MM.1S (cell line): ENCODE measurements at regions not wholly inside any gene's neighbourhood (a gene's known extent, or its start where the extent isn't known, plus 50 kb on each side); places are given as distances from the start of the nearest gene placed in this dataset.

Source experiments
- EZH2 ChIP-seq: fragments of 300-600 bp; sonication (generic); optimal IDR thresholded peaks from 2 replicates; pipeline ENCODE3; 2017; ENCODE audit warnings: low read depth, mild to moderate bottlenecking, antibody characterized with exemption, low read length, mixed read lengths
- EZH2phosphoT487 ChIP-seq: fragments of 300-600 bp; sonication (generic); IDR thresholded peaks from 2 replicates; pipeline ENCODE4 v1.6.1; 2018; ENCODE audit warnings: antibody characterized with exemption, low read length
- TF ChIP-seq, protein P1 (sequence below): fragments of 300-600 bp; sonication (generic); IDR thresholded peaks from 2 replicates; pipeline ENCODE4 v1.5.1; 2016; ENCODE audit warnings: antibody characterized with exemption, low read length, mixed read lengths

DNA sequence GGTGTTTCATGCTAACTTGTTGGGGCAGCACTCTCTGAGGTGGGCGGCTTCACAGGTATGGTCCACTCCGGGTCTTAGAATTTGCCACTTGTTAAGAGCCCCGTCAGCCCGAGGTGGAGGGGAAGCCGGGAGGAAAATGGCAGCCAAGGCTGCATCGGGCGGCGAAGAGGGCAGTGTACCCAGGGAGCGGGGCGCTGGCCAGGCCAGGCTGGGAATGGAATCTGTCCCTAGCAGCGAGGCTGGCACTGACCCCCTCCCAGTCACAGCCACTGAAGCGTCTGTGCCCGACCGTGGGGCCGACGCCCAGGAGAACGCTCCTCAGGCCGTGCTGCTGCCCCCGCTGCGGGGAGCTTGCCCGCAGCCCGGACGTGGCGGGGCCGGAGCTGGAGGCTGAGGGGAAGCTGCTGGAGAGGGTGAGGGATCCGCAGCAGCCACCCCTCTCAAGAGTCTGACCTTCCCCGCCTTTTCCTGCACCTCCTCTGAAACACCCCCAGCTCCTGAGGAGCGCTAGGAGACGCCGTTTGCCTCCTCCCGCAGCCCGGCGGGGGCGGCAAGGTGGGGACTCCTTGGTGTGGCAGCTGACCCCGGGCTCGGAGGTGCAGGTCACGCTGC, 313.8 kb upstream of the SPRY2 start:
- TF ChIP-seq, protein P1, sequence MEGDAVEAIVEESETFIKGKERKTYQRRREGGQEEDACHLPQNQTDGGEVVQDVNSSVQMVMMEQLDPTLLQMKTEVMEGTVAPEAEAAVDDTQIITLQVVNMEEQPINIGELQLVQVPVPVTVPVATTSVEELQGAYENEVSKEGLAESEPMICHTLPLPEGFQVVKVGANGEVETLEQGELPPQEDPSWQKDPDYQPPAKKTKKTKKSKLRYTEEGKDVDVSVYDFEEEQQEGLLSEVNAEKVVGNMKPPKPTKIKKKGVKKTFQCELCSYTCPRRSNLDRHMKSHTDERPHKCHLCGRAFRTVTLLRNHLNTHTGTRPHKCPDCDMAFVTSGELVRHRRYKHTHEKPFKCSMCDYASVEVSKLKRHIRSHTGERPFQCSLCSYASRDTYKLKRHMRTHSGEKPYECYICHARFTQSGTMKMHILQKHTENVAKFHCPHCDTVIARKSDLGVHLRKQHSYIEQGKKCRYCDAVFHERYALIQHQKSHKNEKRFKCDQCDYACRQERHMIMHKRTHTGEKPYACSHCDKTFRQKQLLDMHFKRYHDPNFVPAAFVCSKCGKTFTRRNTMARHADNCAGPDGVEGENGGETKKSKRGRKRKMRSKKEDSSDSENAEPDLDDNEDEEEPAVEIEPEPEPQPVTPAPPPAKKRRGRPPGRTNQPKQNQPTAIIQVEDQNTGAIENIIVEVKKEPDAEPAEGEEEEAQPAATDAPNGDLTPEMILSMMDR: no peak
- TF ChIP-seq EZH2: no peak
- no peak for TF ChIP-seq EZH2phosphoT487
